HEK293 (cell line): ENCODE measurements at regions not wholly inside any gene's neighbourhood (a gene's known extent, or its start where the extent isn't known, plus 50 kb on each side); places are given as distances from the start of the nearest gene placed in this dataset.

ENCODE experiments used
- CTCF ChIA-PET: fragments of 350-600 bp; formaldehyde crosslinking; extraction: SDS; loops from one replicate; lab custom pipeline; 2021; ENCODE audit warnings: antibody characterized with exemption; lab: Yijun Ruan, JAX
- POLR2A ChIA-PET: fragments of 300-600 bp; formaldehyde crosslinking; extraction: SDS; loops from one replicate; lab custom pipeline; 2020; ENCODE audit warnings: antibody characterized with exemption, inconsistent platforms; lab: Yijun Ruan, JAX
- H3K27ac ChIP-seq: fragments of 200-500 bp; sonication (Bioruptor generic); 2 replicates; pipeline ENCODE4 v1.5.1; 2014; ENCODE audit warnings: low read depth, low read length, control low read depth, inconsistent platforms; ENCODE audit errors: extremely low read depth
- H3K36me3 ChIP-seq, 2 experiments: fragments of 200-500 bp in 1 of 2; sonication (Bioruptor generic) in 1 of 2; 1 replicate in 1 of 2; 2 replicates in 1 of 2; pipeline ENCODE4 v1.5.1; 2014 to 2017; ENCODE audit warnings: inconsistent platforms in 2 of 2, low read length in 2 of 2; ENCODE audit not compliant: control insufficient read depth in 2 of 2, insufficient read depth in 1 of 2
- H3K4me1 ChIP-seq: fragments of 200-500 bp; sonication (Bioruptor generic); 2 replicates; pipeline ENCODE4 v1.5.1; 2014; ENCODE audit warnings: mild to moderate bottlenecking, low read length, inconsistent platforms; ENCODE audit not compliant: control insufficient read depth, insufficient read depth
- H3K4me3 ChIP-seq: 2 replicates; pipeline ENCODE4 v1.5.1; 2011; ENCODE audit warnings: low read depth, mild to moderate bottlenecking, control low read depth, low read length, moderate library complexity
- H3K9me3 ChIP-seq: fragments of 200-500 bp; sonication (Bioruptor generic); 2 replicates; pipeline ENCODE4 v1.5.1; 2014; ENCODE audit warnings: low read depth, low read length, inconsistent platforms; ENCODE audit not compliant: control insufficient read depth, insufficient read depth
- IKZF3 ChIP-seq: fragments of 450-650 bp; IDR thresholded peaks from 2 replicates; pipeline ENCODE4 v1.5.0; 2018; ENCODE audit warnings: missing biosample characterization, mild to moderate bottlenecking, missing genetic modification characterization, moderate library complexity
- KLF16 ChIP-seq: fragments of 450-650 bp; formaldehyde crosslinking; IDR thresholded peaks from 2 replicates; pipeline ENCODE4 v1.5.1; 2017; ENCODE audit warnings: missing biosample characterization, missing genetic modification characterization
- ZBTB20 ChIP-seq: fragments of 450-650 bp; formaldehyde crosslinking; IDR thresholded peaks from 2 replicates; pipeline ENCODE4 v1.5.1; 2016; ENCODE audit warnings: missing biosample characterization, missing genetic modification characterization
- ZBTB48 ChIP-seq: fragments of 450-650 bp; formaldehyde crosslinking; IDR thresholded peaks from 2 replicates; pipeline ENCODE4 v1.5.1; 2016; ENCODE audit warnings: missing biosample characterization, missing genetic modification characterization
- ZNF239 ChIP-seq: fragments of 450-650 bp; formaldehyde crosslinking; IDR thresholded peaks from 2 replicates; pipeline ENCODE4 v1.5.1; 2016; ENCODE audit warnings: missing biosample characterization, missing genetic modification characterization
- ZNF426 ChIP-seq: fragments of 450-650 bp; formaldehyde crosslinking; IDR thresholded peaks from 2 replicates; pipeline ENCODE4 v1.5.1; 2017; ENCODE audit warnings: missing biosample characterization, missing genetic modification characterization, mild to moderate bottlenecking, inconsistent platforms, moderate library complexity
- ZNF433 ChIP-seq: fragments of 450-650 bp; formaldehyde crosslinking; IDR thresholded peaks from 2 replicates; pipeline ENCODE4 v1.5.1; 2016; ENCODE audit warnings: missing biosample characterization, missing genetic modification characterization, low read depth
- ZNF510 ChIP-seq: fragments of 450-650 bp; formaldehyde crosslinking; IDR thresholded peaks from 2 replicates; pipeline ENCODE4 v1.5.1; 2018; ENCODE audit warnings: mild to moderate bottlenecking, missing genetic modification characterization, missing biosample characterization; ENCODE audit not compliant: insufficient replicate concordance
- ZNF621 ChIP-seq: fragments of 450-650 bp; formaldehyde crosslinking; IDR thresholded peaks from 2 replicates; pipeline ENCODE4 v1.5.1; 2017; ENCODE audit warnings: missing biosample characterization, missing genetic modification characterization
- TF ChIP-seq, protein P1 (sequence below): fragments of 450-650 bp; formaldehyde crosslinking; IDR thresholded peaks from 2 replicates; pipeline ENCODE4 v1.5.1; 2016; ENCODE audit warnings: missing biosample characterization, missing genetic modification characterization
- TF ChIP-seq, protein P2 (sequence below): fragments of 450-650 bp; formaldehyde crosslinking; IDR thresholded peaks from 2 replicates; pipeline ENCODE4 v1.5.1; 2016; ENCODE audit warnings: missing biosample characterization, missing genetic modification characterization, low read depth
- TF ChIP-seq, protein P3 (sequence below): fragments of 450-650 bp; formaldehyde crosslinking; IDR thresholded peaks from 2 replicates; pipeline ENCODE4 v1.5.1; 2016; ENCODE audit warnings: missing biosample characterization, missing genetic modification characterization
- TF ChIP-seq, protein P4 (sequence below): fragments of 450-650 bp; formaldehyde crosslinking; IDR thresholded peaks from 2 replicates; pipeline ENCODE4 v1.5.0; 2017; ENCODE audit warnings: missing biosample characterization, missing genetic modification characterization, borderline replicate concordance
- TF ChIP-seq, protein P5 (sequence below): fragments of 450-650 bp; IDR thresholded peaks from 2 replicates; pipeline ENCODE4 v1.5.1; 2018; ENCODE audit warnings: missing biosample characterization, missing genetic modification characterization
- TF ChIP-seq, protein P6 (sequence below): IDR thresholded peaks from 2 replicates; pipeline ENCODE4 v1.6.1; 2011; ENCODE audit warnings: mild to moderate bottlenecking, low read depth, low read length, borderline replicate concordance

DNA sequence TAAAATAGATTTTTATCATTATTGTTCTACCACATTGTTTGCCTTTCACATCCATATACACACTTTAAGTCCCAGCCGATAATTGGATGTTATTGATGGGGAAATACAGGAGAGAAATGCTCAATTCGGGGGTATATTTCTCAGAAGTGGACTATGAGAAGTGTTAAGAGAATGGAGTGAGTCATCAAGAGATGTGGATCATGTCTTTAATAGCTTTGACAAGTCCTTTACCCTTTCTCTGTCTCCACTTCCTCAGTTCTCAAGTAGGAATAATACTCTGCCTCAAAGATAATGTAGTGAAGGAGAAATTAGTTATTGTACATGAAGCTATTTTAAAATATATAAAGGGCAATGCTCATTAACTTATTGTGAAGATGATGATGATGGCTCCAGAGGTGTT lies 1017.6 kb upstream of the PIK3C3 start:
- H3K27ac ChIP-seq, result no peak overlapping the region

More for the DNA sequence above, 1017.6 kb upstream of the PIK3C3 start:
- H3K4me1 ChIP-seq, result no peaks in the 10 kb centered on the region
- TF ChIP-seq ZBTB20 (tag by site-specific recombination) (no peak), ZNF426 (tag by site-specific recombination) (no peak), ZBTB48 (no peak), ZNF239 (tag by site-specific recombination) (no peak), ZNF510 (tag by site-specific recombination) (no peak), KLF16 (no peak), IKZF3 (tag by site-specific recombination) (no peak), ZNF621 (tag by site-specific recombination) (no peak), ZNF433 (no peak)
- TF ChIP-seq, protein P1, sequence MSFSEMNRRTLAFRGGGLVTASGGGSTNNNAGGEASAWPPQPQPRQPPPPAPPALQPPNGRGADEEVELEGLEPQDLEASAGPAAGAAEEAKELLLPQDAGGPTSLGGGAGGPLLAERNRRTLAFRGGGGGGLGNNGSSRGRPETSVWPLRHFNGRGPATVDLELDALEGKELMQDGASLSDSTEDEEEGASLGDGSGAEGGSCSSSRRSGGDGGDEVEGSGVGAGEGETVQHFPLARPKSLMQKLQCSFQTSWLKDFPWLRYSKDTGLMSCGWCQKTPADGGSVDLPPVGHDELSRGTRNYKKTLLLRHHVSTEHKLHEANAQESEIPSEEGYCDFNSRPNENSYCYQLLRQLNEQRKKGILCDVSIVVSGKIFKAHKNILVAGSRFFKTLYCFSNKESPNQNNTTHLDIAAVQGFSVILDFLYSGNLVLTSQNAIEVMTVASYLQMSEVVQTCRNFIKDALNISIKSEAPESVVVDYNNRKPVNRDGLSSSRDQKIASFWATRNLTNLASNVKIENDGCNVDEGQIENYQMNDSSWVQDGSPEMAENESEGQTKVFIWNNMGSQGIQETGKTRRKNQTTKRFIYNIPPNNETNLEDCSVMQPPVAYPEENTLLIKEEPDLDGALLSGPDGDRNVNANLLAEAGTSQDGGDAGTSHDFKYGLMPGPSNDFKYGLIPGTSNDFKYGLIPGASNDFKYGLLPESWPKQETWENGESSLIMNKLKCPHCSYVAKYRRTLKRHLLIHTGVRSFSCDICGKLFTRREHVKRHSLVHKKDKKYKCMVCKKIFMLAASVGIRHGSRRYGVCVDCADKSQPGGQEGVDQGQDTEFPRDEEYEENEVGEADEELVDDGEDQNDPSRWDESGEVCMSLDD (tag by site-specific recombination), result no peak
- TF ChIP-seq, protein P2, sequence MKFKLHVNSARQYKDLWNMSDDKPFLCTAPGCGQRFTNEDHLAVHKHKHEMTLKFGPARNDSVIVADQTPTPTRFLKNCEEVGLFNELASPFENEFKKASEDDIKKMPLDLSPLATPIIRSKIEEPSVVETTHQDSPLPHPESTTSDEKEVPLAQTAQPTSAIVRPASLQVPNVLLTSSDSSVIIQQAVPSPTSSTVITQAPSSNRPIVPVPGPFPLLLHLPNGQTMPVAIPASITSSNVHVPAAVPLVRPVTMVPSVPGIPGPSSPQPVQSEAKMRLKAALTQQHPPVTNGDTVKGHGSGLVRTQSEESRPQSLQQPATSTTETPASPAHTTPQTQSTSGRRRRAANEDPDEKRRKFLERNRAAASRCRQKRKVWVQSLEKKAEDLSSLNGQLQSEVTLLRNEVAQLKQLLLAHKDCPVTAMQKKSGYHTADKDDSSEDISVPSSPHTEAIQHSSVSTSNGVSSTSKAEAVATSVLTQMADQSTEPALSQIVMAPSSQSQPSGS (tag by site-specific recombination), result no peak
- TF ChIP-seq, protein P3, sequence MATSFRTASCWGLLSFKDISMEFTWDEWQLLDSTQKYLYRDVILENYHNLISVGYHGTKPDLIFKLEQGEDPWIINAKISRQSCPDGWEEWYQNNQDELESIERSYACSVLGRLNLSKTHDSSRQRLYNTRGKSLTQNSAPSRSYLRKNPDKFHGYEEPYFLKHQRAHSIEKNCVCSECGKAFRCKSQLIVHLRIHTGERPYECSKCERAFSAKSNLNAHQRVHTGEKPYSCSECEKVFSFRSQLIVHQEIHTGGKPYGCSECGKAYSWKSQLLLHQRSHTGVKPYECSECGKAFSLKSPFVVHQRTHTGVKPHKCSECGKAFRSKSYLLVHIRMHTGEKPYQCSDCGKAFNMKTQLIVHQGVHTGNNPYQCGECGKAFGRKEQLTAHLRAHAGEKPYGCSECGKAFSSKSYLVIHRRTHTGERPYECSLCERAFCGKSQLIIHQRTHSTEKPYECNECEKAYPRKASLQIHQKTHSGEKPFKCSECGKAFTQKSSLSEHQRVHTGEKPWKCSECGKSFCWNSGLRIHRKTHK (tag by site-specific recombination), result no peak
- TF ChIP-seq, protein P4, sequence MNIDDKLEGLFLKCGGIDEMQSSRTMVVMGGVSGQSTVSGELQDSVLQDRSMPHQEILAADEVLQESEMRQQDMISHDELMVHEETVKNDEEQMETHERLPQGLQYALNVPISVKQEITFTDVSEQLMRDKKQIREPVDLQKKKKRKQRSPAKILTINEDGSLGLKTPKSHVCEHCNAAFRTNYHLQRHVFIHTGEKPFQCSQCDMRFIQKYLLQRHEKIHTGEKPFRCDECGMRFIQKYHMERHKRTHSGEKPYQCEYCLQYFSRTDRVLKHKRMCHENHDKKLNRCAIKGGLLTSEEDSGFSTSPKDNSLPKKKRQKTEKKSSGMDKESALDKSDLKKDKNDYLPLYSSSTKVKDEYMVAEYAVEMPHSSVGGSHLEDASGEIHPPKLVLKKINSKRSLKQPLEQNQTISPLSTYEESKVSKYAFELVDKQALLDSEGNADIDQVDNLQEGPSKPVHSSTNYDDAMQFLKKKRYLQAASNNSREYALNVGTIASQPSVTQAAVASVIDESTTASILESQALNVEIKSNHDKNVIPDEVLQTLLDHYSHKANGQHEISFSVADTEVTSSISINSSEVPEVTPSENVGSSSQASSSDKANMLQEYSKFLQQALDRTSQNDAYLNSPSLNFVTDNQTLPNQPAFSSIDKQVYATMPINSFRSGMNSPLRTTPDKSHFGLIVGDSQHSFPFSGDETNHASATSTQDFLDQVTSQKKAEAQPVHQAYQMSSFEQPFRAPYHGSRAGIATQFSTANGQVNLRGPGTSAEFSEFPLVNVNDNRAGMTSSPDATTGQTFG, result no peak
- TF ChIP-seq, protein P5, sequence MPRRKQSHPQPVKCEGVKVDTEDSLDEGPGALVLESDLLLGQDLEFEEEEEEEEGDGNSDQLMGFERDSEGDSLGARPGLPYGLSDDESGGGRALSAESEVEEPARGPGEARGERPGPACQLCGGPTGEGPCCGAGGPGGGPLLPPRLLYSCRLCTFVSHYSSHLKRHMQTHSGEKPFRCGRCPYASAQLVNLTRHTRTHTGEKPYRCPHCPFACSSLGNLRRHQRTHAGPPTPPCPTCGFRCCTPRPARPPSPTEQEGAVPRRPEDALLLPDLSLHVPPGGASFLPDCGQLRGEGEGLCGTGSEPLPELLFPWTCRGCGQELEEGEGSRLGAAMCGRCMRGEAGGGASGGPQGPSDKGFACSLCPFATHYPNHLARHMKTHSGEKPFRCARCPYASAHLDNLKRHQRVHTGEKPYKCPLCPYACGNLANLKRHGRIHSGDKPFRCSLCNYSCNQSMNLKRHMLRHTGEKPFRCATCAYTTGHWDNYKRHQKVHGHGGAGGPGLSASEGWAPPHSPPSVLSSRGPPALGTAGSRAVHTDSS (tag by site-specific recombination), result no peak
- TF ChIP-seq, protein P6, sequence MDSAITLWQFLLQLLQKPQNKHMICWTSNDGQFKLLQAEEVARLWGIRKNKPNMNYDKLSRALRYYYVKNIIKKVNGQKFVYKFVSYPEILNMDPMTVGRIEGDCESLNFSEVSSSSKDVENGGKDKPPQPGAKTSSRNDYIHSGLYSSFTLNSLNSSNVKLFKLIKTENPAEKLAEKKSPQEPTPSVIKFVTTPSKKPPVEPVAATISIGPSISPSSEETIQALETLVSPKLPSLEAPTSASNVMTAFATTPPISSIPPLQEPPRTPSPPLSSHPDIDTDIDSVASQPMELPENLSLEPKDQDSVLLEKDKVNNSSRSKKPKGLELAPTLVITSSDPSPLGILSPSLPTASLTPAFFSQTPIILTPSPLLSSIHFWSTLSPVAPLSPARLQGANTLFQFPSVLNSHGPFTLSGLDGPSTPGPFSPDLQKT, result no peak
- H3K36me3 ChIP-seq, result no peaks in the 10 kb centered on the region
- ChIA-PET CTCF (no interaction called here), POLR2A (no interaction called here)
- H3K4me3 ChIP-seq, result no peak overlapping the region
- H3K9me3 ChIP-seq, result no peaks in the 10 kb centered on the region
